Right lobe of liver (tissue), 4 donors: ENCODE measurements at regions not wholly inside any gene's neighbourhood (a gene's known extent, or its start where the extent isn't known, plus 50 kb on each side); places are given as distances from the start of the nearest gene placed in this dataset.

ENCODE experiments used
- POLR2A ChIP-seq: fragments of 450-650 bp; IDR thresholded peaks from one replicate; pipeline ENCODE4 v1.6.1; 2017; ENCODE audit warnings: antibody characterized with exemption, mild to moderate bottlenecking
- TF ChIP-seq, protein P1 (sequence below), 4 donors: fragments of 200-600 bp in 3 of 4; fragments of 450-650 bp in 1 of 4; IDR thresholded peaks; one replicate each; pipeline versions ENCODE4 v1.5.1 to v1.8.0; 2016 to 2022; ENCODE audit warnings: antibody characterized with exemption in 4 of 4, mild to moderate bottlenecking in 2 of 4
- donor health status: DM: no; HTN: no; CAD: no.
- donor health status: DM: no; HTN: no; CAD: no.
- donor health status: DM: no; HTN: yes; CAD: no.

GRCh38 chr9:82385633-82386032, 397.1 kb downstream of the SPATA31D1 start:
- TF ChIP-seq, protein P1, sequence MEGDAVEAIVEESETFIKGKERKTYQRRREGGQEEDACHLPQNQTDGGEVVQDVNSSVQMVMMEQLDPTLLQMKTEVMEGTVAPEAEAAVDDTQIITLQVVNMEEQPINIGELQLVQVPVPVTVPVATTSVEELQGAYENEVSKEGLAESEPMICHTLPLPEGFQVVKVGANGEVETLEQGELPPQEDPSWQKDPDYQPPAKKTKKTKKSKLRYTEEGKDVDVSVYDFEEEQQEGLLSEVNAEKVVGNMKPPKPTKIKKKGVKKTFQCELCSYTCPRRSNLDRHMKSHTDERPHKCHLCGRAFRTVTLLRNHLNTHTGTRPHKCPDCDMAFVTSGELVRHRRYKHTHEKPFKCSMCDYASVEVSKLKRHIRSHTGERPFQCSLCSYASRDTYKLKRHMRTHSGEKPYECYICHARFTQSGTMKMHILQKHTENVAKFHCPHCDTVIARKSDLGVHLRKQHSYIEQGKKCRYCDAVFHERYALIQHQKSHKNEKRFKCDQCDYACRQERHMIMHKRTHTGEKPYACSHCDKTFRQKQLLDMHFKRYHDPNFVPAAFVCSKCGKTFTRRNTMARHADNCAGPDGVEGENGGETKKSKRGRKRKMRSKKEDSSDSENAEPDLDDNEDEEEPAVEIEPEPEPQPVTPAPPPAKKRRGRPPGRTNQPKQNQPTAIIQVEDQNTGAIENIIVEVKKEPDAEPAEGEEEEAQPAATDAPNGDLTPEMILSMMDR (IDR thresholded peaks at IDR 0.05) = no peak
- TF ChIP-seq POLR2A = no peak
